HL-60 (cell line): ENCODE measurements at regions not wholly inside any gene's neighbourhood (a gene's known extent, or its start where the extent isn't known, plus 50 kb on each side); places are given as distances from the start of the nearest gene placed in this dataset.

Experiments used
- DNase-seq, 2 experiments: peaks; one replicate each; pipeline ENCODE4 v3.0.0-alpha.2; 2010 to 2020; ENCODE audit warnings: low read depth in 1 of 2, low spot score in 1 of 2
- H3K27ac ChIP-seq: fragments of 250-450 bp; sonication (Bioruptor Pico); replicated peaks from 2 replicates; pipeline ENCODE4 v1.5.1; 2020; ENCODE audit warnings: mild to moderate bottlenecking, moderate library complexity
- H3K27me3 ChIP-seq: fragments of 250-450 bp; sonication (Bioruptor Pico); 2 replicates; pipeline ENCODE4 v1.5.1; 2021; ENCODE audit warnings: mild to moderate bottlenecking, moderate library complexity; ENCODE audit not compliant: insufficient read depth, poor library complexity, severe bottlenecking
- H3K4me3 ChIP-seq: replicated peaks from 2 replicates; pipeline ENCODE4 v1.5.1; 2011; ENCODE audit warnings: mild to moderate bottlenecking, control low read depth, low read length; ENCODE audit not compliant: insufficient read depth
- CTCF ChIP-seq: IDR thresholded peaks from one replicate; pipeline ENCODE4 v1.5.1; 2011; ENCODE audit warnings: low read length, control low read depth, inconsistent platforms; ENCODE audit not compliant: insufficient read depth
- GABPA ChIP-seq: IDR thresholded peaks from 2 replicates; pipeline ENCODE4 v1.6.1; 2012; ENCODE audit warnings: low read depth
- POLR2AphosphoS5 ChIP-seq: IDR thresholded peaks from 2 replicates; pipeline ENCODE4 v1.6.1; 2012; ENCODE audit warnings: low read depth
- REST ChIP-seq: IDR thresholded peaks from 2 replicates; pipeline ENCODE4 v1.6.1; 2012; ENCODE audit warnings: low read depth; ENCODE audit not compliant: insufficient replicate concordance
- SPI1 ChIP-seq: IDR thresholded peaks from 2 replicates; pipeline ENCODE4 v1.6.1; 2012; ENCODE audit warnings: low read depth, mild to moderate bottlenecking, borderline replicate concordance

GRCh38 chr21:37983336-37984095 lies 67.3 kb upstream of the KCNJ6 start:
- no peak overlapping the region for H3K27ac ChIP-seq
- no peak for DNase-seq

GRCh38 chr21:37984416-37984815 lies 68.2 kb upstream of the KCNJ6 start:
- TF ChIP-seq GABPA: no peak
- Histone ChIP-seq H3K27ac (no peak overlapping the region), H3K27me3 (no peaks in the 10 kb centered on the region), H3K4me3 (no peak overlapping the region)
- DNase-seq: no peak

More at GRCh38 chr21:37983336-37984095, 67.3 kb upstream of the KCNJ6 start:
- Histone ChIP-seq H3K4me3 (no peak overlapping the region), H3K27me3 (peaks cover 6% of the 10 kb centered on the region)
- TF ChIP-seq GABPA (no peak), REST (no peak), CTCF (no peak), POLR2AphosphoS5 (no peak), SPI1 (no peak)

- H3K4me3 ChIP-seq: no peak overlapping the region
- DNase-seq: no peak
- H3K27me3 ChIP-seq: no peaks in the 10 kb centered on the region
- H3K27ac ChIP-seq: no peak overlapping the region
- TF ChIP-seq REST (no peak), POLR2AphosphoS5 (no peak), CTCF (no peak), GABPA (no peak), SPI1 (no peak)
Measured at GRCh38 chr21:37986000-37986399, 69.7 kb upstream of the KCNJ6 start.

GRCh38 chr21:37986751-37987399 lies 70.6 kb upstream of the KCNJ6 start:
- Histone ChIP-seq H3K27me3 (no peaks in the 10 kb centered on the region), H3K4me3 (no peak overlapping the region), H3K27ac (no peak overlapping the region)
- no peak for TF ChIP-seq POLR2AphosphoS5
- DNase-seq: no peak
